Fibroblast of villous mesenchyme (primary cell): ENCODE measurements at regions not wholly inside any gene's neighbourhood (a gene's known extent, or its start where the extent isn't known, plus 50 kb on each side); places are given as distances from the start of the nearest gene placed in this dataset.

Experiments
- DNase-seq: peaks from one replicate; pipeline ENCODE4 v3.0.0-alpha.2; 2010; ENCODE audit warnings: low read depth
- H3K4me3 ChIP-seq: 2 replicates; pipeline ENCODE4 v1.5.1; 2011; ENCODE audit warnings: low read depth, mild to moderate bottlenecking, low read length
- TF ChIP-seq, protein P1 (sequence below): IDR thresholded peaks from 2 replicates; pipeline ENCODE4 v1.5.1; 2012; ENCODE audit warnings: low read depth, mild to moderate bottlenecking, low read length; ENCODE audit not compliant: insufficient read depth

GRCh38 chr13:23021906-23022305 is 158.9 kb upstream of the SGCG start:
- TF ChIP-seq, protein P1, sequence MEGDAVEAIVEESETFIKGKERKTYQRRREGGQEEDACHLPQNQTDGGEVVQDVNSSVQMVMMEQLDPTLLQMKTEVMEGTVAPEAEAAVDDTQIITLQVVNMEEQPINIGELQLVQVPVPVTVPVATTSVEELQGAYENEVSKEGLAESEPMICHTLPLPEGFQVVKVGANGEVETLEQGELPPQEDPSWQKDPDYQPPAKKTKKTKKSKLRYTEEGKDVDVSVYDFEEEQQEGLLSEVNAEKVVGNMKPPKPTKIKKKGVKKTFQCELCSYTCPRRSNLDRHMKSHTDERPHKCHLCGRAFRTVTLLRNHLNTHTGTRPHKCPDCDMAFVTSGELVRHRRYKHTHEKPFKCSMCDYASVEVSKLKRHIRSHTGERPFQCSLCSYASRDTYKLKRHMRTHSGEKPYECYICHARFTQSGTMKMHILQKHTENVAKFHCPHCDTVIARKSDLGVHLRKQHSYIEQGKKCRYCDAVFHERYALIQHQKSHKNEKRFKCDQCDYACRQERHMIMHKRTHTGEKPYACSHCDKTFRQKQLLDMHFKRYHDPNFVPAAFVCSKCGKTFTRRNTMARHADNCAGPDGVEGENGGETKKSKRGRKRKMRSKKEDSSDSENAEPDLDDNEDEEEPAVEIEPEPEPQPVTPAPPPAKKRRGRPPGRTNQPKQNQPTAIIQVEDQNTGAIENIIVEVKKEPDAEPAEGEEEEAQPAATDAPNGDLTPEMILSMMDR: no peak
- no peak overlapping the region for H3K4me3 ChIP-seq
- DNase-seq: no peak

GRCh38 chr13:23022704-23023103 is 158.1 kb upstream of the SGCG start:
- DNase-seq: no peak
- no peak overlapping the region for H3K4me3 ChIP-seq
- TF ChIP-seq, protein P1: no peak

- no peak for DNase-seq
- no peak overlapping the region for H3K4me3 ChIP-seq
- TF ChIP-seq, protein P1: no peak
Observed at GRCh38 chr13:23025864-23026608, 154.7 kb upstream of the SGCG start.

- no peak for DNase-seq
- no peak overlapping the region for H3K4me3 ChIP-seq
- TF ChIP-seq, protein P1: no peak
Observed at GRCh38 chr13:23039266-23039935, 141.4 kb upstream of the SGCG start.

- no peak overlapping the region for H3K4me3 ChIP-seq
- DNase-seq: no peak
- TF ChIP-seq, protein P1: no peak
Observed at GRCh38 chr13:23042181-23042580, 138.6 kb upstream of the SGCG start.

GRCh38 chr13:23044906-23045305 is 135.9 kb upstream of the SGCG start:
- no peak for DNase-seq
- H3K4me3 ChIP-seq: no peak overlapping the region
- TF ChIP-seq, protein P1: no peak
